H9 (cell line): ENCODE measurements at regions not wholly inside any gene's neighbourhood (a gene's known extent, or its start where the extent isn't known, plus 50 kb on each side); places are given as distances from the start of the nearest gene placed in this dataset.

Source experiments
- DNase-seq: peaks from one replicate; pipeline ENCODE4 v3.0.0-alpha.2; 2017
- H2AFZ ChIP-seq: one replicate; pipeline ENCODE4 v1.6.1; 2013; ENCODE audit warnings: mild to moderate bottlenecking, low read length, control low read depth, moderate library complexity
- H2AK5ac ChIP-seq: 2 replicates; pipeline ENCODE4 v1.6.1; 2013; ENCODE audit warnings: low read length, control low read depth, mixed read lengths; ENCODE audit not compliant: insufficient read length
- H2BK120ac ChIP-seq: one replicate; pipeline ENCODE4 v1.6.1; 2013; ENCODE audit warnings: low read depth, mild to moderate bottlenecking, low read length, control low read depth, inconsistent platforms; ENCODE audit not compliant: poor library complexity, severe bottlenecking
- H2BK12ac ChIP-seq: 2 replicates; pipeline ENCODE4 v1.6.1; 2013; ENCODE audit warnings: low read length, control low read depth, mixed read lengths, low read depth; ENCODE audit not compliant: insufficient read length
- H2BK15ac ChIP-seq: 2 replicates; pipeline ENCODE4 v1.6.1; 2013; ENCODE audit warnings: low read depth, low read length, control low read depth
- H2BK20ac ChIP-seq: one replicate; pipeline ENCODE4 v1.6.1; 2013; ENCODE audit warnings: low read depth, mild to moderate bottlenecking, low read length, control low read depth, inconsistent platforms; ENCODE audit not compliant: poor library complexity, severe bottlenecking
- H2BK5ac ChIP-seq: 2 replicates; pipeline ENCODE4 v1.6.1; 2013; ENCODE audit warnings: low read length, control low read depth, mixed read lengths; ENCODE audit not compliant: insufficient read length
- H3K14ac ChIP-seq: 2 replicates; pipeline ENCODE4 v1.6.1; 2013; ENCODE audit warnings: low read length, control low read depth; ENCODE audit not compliant: insufficient read depth
- H3K18ac ChIP-seq: 2 replicates; pipeline ENCODE4 v1.6.1; 2013; ENCODE audit warnings: low read depth, mild to moderate bottlenecking, mixed read lengths, low read length, control low read depth; ENCODE audit not compliant: insufficient read length
- H3K23ac ChIP-seq: 2 replicates; pipeline ENCODE4 v1.6.1; 2013; ENCODE audit warnings: low read length, control low read depth, mixed read lengths, low read depth; ENCODE audit not compliant: insufficient read length
- H3K23me2 ChIP-seq: 2 replicates; pipeline ENCODE4 v1.6.1; 2013; ENCODE audit warnings: low read depth, mild to moderate bottlenecking, mixed read lengths, low read length, control low read depth; ENCODE audit not compliant: insufficient read length, poor library complexity, severe bottlenecking
- H3K27ac ChIP-seq: 2 replicates; pipeline ENCODE4 v1.5.1; 2013; ENCODE audit warnings: low read length, control low read depth, mixed read lengths, low read depth; ENCODE audit not compliant: insufficient read length
- H3K27me3 ChIP-seq: 2 replicates; pipeline ENCODE4 v1.6.1; 2013; ENCODE audit warnings: low read length, control low read depth, inconsistent platforms; ENCODE audit not compliant: insufficient read depth
- H3K4ac ChIP-seq: 2 replicates; pipeline ENCODE4 v1.6.1; 2013; ENCODE audit warnings: low read depth, mild to moderate bottlenecking, control low read depth, inconsistent platforms, low read length, moderate library complexity
- H3K4me1 ChIP-seq: 2 replicates; pipeline ENCODE4 v1.6.1; 2013; ENCODE audit warnings: low read length, control low read depth, inconsistent platforms; ENCODE audit not compliant: insufficient read depth
- H3K4me2 ChIP-seq: 2 replicates; pipeline ENCODE4 v1.6.1; 2013; ENCODE audit warnings: low read length, control low read depth, mixed read lengths; ENCODE audit not compliant: insufficient read length, insufficient read depth
- H3K56ac ChIP-seq: 2 replicates; pipeline ENCODE4 v1.6.1; 2013; ENCODE audit warnings: low read depth, mild to moderate bottlenecking, mixed read lengths, low read length, control low read depth; ENCODE audit not compliant: insufficient read length
- H3K79me1 ChIP-seq: 2 replicates; pipeline ENCODE4 v1.6.1; 2013; ENCODE audit warnings: low read depth, mild to moderate bottlenecking, moderate library complexity, low read length, control low read depth, inconsistent platforms; ENCODE audit not compliant: insufficient read depth, poor library complexity, severe bottlenecking
- H3K79me2 ChIP-seq: 2 replicates; pipeline ENCODE4 v1.6.1; 2013; ENCODE audit warnings: low read length, control low read depth, inconsistent platforms; ENCODE audit not compliant: insufficient read depth
- H3K9ac ChIP-seq: 2 replicates; pipeline ENCODE4 v1.6.1; 2013; ENCODE audit warnings: low read length, control low read depth, mixed read lengths; ENCODE audit not compliant: insufficient read length; ENCODE audit errors: extremely low read depth
- H3K9me3 ChIP-seq: one replicate; pipeline ENCODE4 v1.6.1; 2013; ENCODE audit warnings: low read depth, low read length, inconsistent platforms; ENCODE audit not compliant: control insufficient read depth
- H3T11ph ChIP-seq: one replicate; pipeline ENCODE4 v1.6.1; 2013; ENCODE audit warnings: mild to moderate bottlenecking, low read length, control low read depth, inconsistent platforms
- H4K20me1 ChIP-seq: one replicate; pipeline ENCODE4 v1.6.1; 2013; ENCODE audit not compliant: control insufficient read depth, insufficient read length, insufficient read depth
- H4K5ac ChIP-seq: 2 replicates; pipeline ENCODE4 v1.6.1; 2013; ENCODE audit warnings: low read depth, mild to moderate bottlenecking, mixed read lengths, low read length, control low read depth; ENCODE audit not compliant: insufficient read length
- H4K8ac ChIP-seq: replicated peaks from 2 replicates; pipeline ENCODE4 v1.6.1; 2013; ENCODE audit warnings: low read length, control low read depth, mixed read lengths, low read depth; ENCODE audit not compliant: insufficient read length
- H4K91ac ChIP-seq: 2 replicates; pipeline ENCODE4 v1.6.1; 2013; ENCODE audit warnings: low read depth, mild to moderate bottlenecking, moderate library complexity, mixed read lengths, low read length, control low read depth; ENCODE audit not compliant: insufficient read length
- H3K27ac Mint-ChIP-seq, 3 experiments: 2 replicates in 2 of 3; 3 replicates in 1 of 3; pipeline ENCODE4 v1.8.0; 2020 to 2021; ENCODE audit warnings: mixed read lengths in 3 of 3, mild to moderate bottlenecking in 1 of 3, moderate library complexity in 1 of 3
- H3K27me3 Mint-ChIP-seq: 2 replicates; pipeline ENCODE4 v1.8.0; 2021; ENCODE audit warnings: low read depth, mild to moderate bottlenecking, moderate library complexity, mixed read lengths
- H3K36me3 Mint-ChIP-seq, 3 experiments: 2 replicates in 2 of 3; 3 replicates in 1 of 3; pipeline ENCODE4 v1.8.0; 2020 to 2021; ENCODE audit warnings: low read depth in 3 of 3, mixed read lengths in 3 of 3; ENCODE audit not compliant: insufficient read depth in 1 of 3
- H3K4me1 Mint-ChIP-seq, 2 experiments: 2 replicates each; pipeline ENCODE4 v1.8.0; 2020; ENCODE audit warnings: mixed read lengths in 2 of 2
- H3K4me3 Mint-ChIP-seq, 2 experiments: 2 replicates in 1 of 2; 3 replicates in 1 of 2; pipeline ENCODE4 v1.8.0; 2020 to 2021; ENCODE audit warnings: mild to moderate bottlenecking in 2 of 2, mixed read lengths in 2 of 2, moderate library complexity in 1 of 2
- H3K9me3 Mint-ChIP-seq, 2 experiments: 2 replicates in 1 of 2; 3 replicates in 1 of 2; pipeline ENCODE4 v1.8.0; 2020; ENCODE audit warnings: mild to moderate bottlenecking in 2 of 2, mixed read lengths in 2 of 2, moderate library complexity in 1 of 2
- CTCF ChIP-seq: fragments of 200-600 bp; sonication (generic); conservative IDR thresholded peaks from 3 replicates; pipeline ENCODE4 v1.8.0; 2021; ENCODE audit warnings: antibody characterized with exemption, mild to moderate bottlenecking
- WGBS: extraction: QIAGEN DNeasy Blood & Tissue Kit; methylation state at CpG from one replicate; pipeline ENCODE4 v1.1.7; 2013; ENCODE audit warnings: missing lambda C conversion rate, low lambda C conversion rate, mixed read lengths; ENCODE audit not compliant: insufficient read length; ENCODE audit errors: extremely low coverage; 5-methylcytosine and 5-hydroxymethylcytosine counted together

GRCh38 chr3:106167728-106168127, 298.9 kb upstream of the CBLB start:
- Histone ChIP-seq H3K4me2 (no peak overlapping the region), H3K27me3 (no peaks in the 10 kb centered on the region), H4K20me1 (no peaks in the 10 kb centered on the region), H3K27ac (no peak overlapping the region), H3K18ac (no peak overlapping the region), H3K79me1 (no peaks in the 10 kb centered on the region), H3K79me2 (no peaks in the 10 kb centered on the region), H2BK12ac (no peak overlapping the region), H2BK120ac (no peak overlapping the region), H3K23me2 (no peaks in the 10 kb centered on the region), H3K56ac (no peak overlapping the region), H3T11ph (no peak overlapping the region), H2BK5ac (no peak overlapping the region), H2AK5ac (no peak overlapping the region), H3K9ac (no peak overlapping the region), H4K8ac (no peak overlapping the region), H4K5ac (no peak overlapping the region), H2AFZ (no peak overlapping the region), H3K23ac (no peak overlapping the region), H3K4ac (no peak overlapping the region), H3K14ac (no peak overlapping the region), H2BK15ac (no peak overlapping the region), H3K9me3 (no peaks in the 10 kb centered on the region), H2BK20ac (no peak overlapping the region), H3K4me1 (no peaks in the 10 kb centered on the region), H4K91ac (no peak overlapping the region)
- H3K9me3 Mint-ChIP-seq = peaks cover 0 to 2% of the 10 kb centered on the region in 2 experiments; a peak in 1 of 5 replicates
- no peak for DNase-seq
- H3K4me3 Mint-ChIP-seq = no peak overlapping the region
- TF ChIP-seq CTCF = no peak
- peaks cover 16 to 17% of the 10 kb centered on the region in 2 experiments for H3K4me1 Mint-ChIP-seq
- no CpG with 5 or more reads among the region's 8 CpGs for WGBS
- H3K27ac Mint-ChIP-seq = no peak overlapping the region
- H3K36me3 Mint-ChIP-seq = no peaks in the 10 kb centered on the region
- no peaks in the 10 kb centered on the region for H3K27me3 Mint-ChIP-seq
